Activated T-cell treated with anti-CD3 and anti-CD28 coated beads, Interleukin-2, amount 50 U/mL, for 1 hour (primary cell): ENCODE measurements at regions not wholly inside any gene's neighbourhood (a gene's known extent, or its start where the extent isn't known, plus 50 kb on each side); places are given as distances from the start of the nearest gene placed in this dataset.

Experiments used
- DNase-seq: peaks from one replicate; pipeline ENCODE4 v3.0.0-alpha.2; 2020

- no peak for DNase-seq
These were observed 54.9 kb upstream of the AJAP1 start for GRCh38 chr1:4599521-4599920.

- DNase-seq, result no peak
These were observed 54.4 kb upstream of the AJAP1 start for GRCh38 chr1:4599951-4600481.

- DNase-seq, result no peak
These were observed 53.6 kb upstream of the AJAP1 start for GRCh38 chr1:4600615-4601460.

GRCh38 chr1:4601941-4602340 lies 52.5 kb upstream of the AJAP1 start:
- DNase-seq, result no peak

GRCh38 chr1:4602462-4603294 lies 51.7 kb upstream of the AJAP1 start:
- DNase-seq, result no peak

GRCh38 chr1:4603295-4604110 lies 50.9 kb upstream of the AJAP1 start:
- no peak for DNase-seq
